ENCODE measurements at regions not wholly inside any gene's neighbourhood (a gene's known extent, or its start where the extent isn't known, plus 50 kb on each side); places are given as distances from the start of the nearest gene placed in this dataset.

- intact Hi-C loops (cut with DNase I; ENCODE audit: low total_unique reads), result no loop called here
- DNase-seq, result no peak
- WGBS, 5 donors, result 64 to 71% (median 70%) methylated on average over 6 of the region's 6 CpGs; no CpG with 5 or more reads in 2 of the 5 donors
Observed at GRCh38 chrY:7240101-7240500, 328.5 kb upstream of the AMELY start.

GRCh38 chrY:7211971-7212370 is 300.4 kb upstream of the AMELY start:
- intact Hi-C loops (cut with DNase I; ENCODE audit: low total_unique reads), result no loop called here
- Histone ChIP-seq H3K4me3 (no peak overlapping the region), H3K27me3 (replicated peaks in 1 of 7) (no peaks in the 10 kb centered on the region), H3K27ac (no peak overlapping the region), H3K9me3 (no peaks in the 10 kb centered on the region), H3K4me1 (no peaks in the 10 kb centered on the region), H3K36me3 (no peaks in the 10 kb centered on the region)
- 72 to 79% (median 76%) methylated on average over 5 of the region's 5 CpGs; no CpG with 5 or more reads in 2 of the 5 donors for WGBS, 5 donors
- TF ChIP-seq POLR2A (IDR thresholded peaks at IDR 0.05) (no peak), CTCF (IDR thresholded peaks at IDR 0.05 in 8 of 11, conservative IDR thresholded peaks at IDR 0.05 in 3 of 11) (no peak), POLR2AphosphoS5 (IDR thresholded peaks at IDR 0.05) (no peak)
- DNase-seq, result no peak

More at GRCh38 chrY:7240101-7240500, 328.5 kb upstream of the AMELY start:
- H3K4me1 ChIP-seq, result no peaks in the 10 kb centered on the region
- TF ChIP-seq POLR2A (IDR thresholded peaks at IDR 0.05) (no peak), CTCF (IDR thresholded peaks at IDR 0.05 in 8 of 11, conservative IDR thresholded peaks at IDR 0.05 in 3 of 11) (no peak), POLR2AphosphoS5 (IDR thresholded peaks at IDR 0.05) (no peak)
- H3K27me3 ChIP-seq (replicated peaks in 1 of 7), result no peaks in the 10 kb centered on the region
- peaks cover 0 to 13% (median 0%) of the 10 kb centered on the region in 8 donors for H3K9me3 ChIP-seq
- peak overlapping the region in 2 of 8 donors; percentile 44 to 56 for H3K27ac ChIP-seq
- no peaks in the 10 kb centered on the region for H3K36me3 ChIP-seq
- no peak overlapping the region for H3K4me3 ChIP-seq

GRCh38 chrY:7204456-7204855 is 292.9 kb upstream of the AMELY start:
- H3K9me3 ChIP-seq, result no peaks in the 10 kb centered on the region
- no peaks in the 10 kb centered on the region for H3K4me1 ChIP-seq
- no peak overlapping the region for H3K4me3 ChIP-seq
- DNase-seq, result no peak
- H3K27ac ChIP-seq, result no peak overlapping the region
- WGBS, 5 donors, result 19 to 20% (median 20%) methylated on average over 4 of the region's 4 CpGs; no CpG with 5 or more reads in 2 of the 5 donors
- H3K36me3 ChIP-seq, result no peaks in the 10 kb centered on the region
- H3K27me3 ChIP-seq (replicated peaks in 1 of 7), result no peaks in the 10 kb centered on the region
- intact Hi-C loops (cut with DNase I; ENCODE audit: low total_unique reads), result no loop called here
- TF ChIP-seq POLR2A (IDR thresholded peaks at IDR 0.05) (no peak), CTCF (IDR thresholded peaks at IDR 0.05 in 8 of 11, conservative IDR thresholded peaks at IDR 0.05 in 3 of 11) (no peak), POLR2AphosphoS5 (IDR thresholded peaks at IDR 0.05) (no peak)

GRCh38 chrY:7182591-7182990 is 271.0 kb upstream of the AMELY start:
- intact Hi-C loops (cut with DNase I; ENCODE audit: low total_unique reads), result no loop called here
- Histone ChIP-seq H3K36me3 (no peaks in the 10 kb centered on the region), H3K27me3 (replicated peaks in 1 of 7) (no peaks in the 10 kb centered on the region), H3K9me3 (peaks cover 0 to 28% (median 0%) of the 10 kb centered on the region in 8 donors), H3K4me1 (no peaks in the 10 kb centered on the region), H3K4me3 (no peak overlapping the region), H3K27ac (no peak overlapping the region)
- TF ChIP-seq CTCF (IDR thresholded peaks at IDR 0.05 in 8 of 11, conservative IDR thresholded peaks at IDR 0.05 in 3 of 11) (no peak), POLR2A (IDR thresholded peaks at IDR 0.05) (no peak), POLR2AphosphoS5 (IDR thresholded peaks at IDR 0.05) (no peak)
- no peak for DNase-seq

All from spleen (tissue), 11 donors.